ENCODE measurements at regions not wholly inside any gene's neighbourhood (a gene's known extent, or its start where the extent isn't known, plus 50 kb on each side); places are given as distances from the start of the nearest gene placed in this dataset.
"Not testable (repeated sequence)": the region's sequence is repeated elsewhere in the genome, so short reads cannot be mapped to it uniquely, and the experiment has no call there.

- no peak for DNase-seq
These were observed 119.9 kb upstream of the DCC start for GRCh38 chr18:52220062-52220591.

- DNase-seq: no peak
These were observed 117.8 kb upstream of the DCC start for GRCh38 chr18:52222211-52222610.

GRCh38 chr18:52227536-52227935 is 112.5 kb upstream of the DCC start:
- DNase-seq: no peak

GRCh38 chr18:52228166-52228565 is 111.8 kb upstream of the DCC start:
- DNase-seq: no peak

- DNase-seq: no peak
These were observed 103.9 kb upstream of the DCC start for GRCh38 chr18:52236131-52236530.

- DNase-seq: no peak
These were observed 102.4 kb upstream of the DCC start for GRCh38 chr18:52237551-52237950.

GRCh38 chr18:52242711-52243110 is 97.3 kb upstream of the DCC start:
- DNase-seq: no peak

GRCh38 chr18:52244658-52245057 is 95.3 kb upstream of the DCC start:
- no peak for DNase-seq

GRCh38 chr18:52254367-52254766 is 85.6 kb upstream of the DCC start:
- no peak for DNase-seq

- DNase-seq: not testable (repeated sequence)
These were observed 82.6 kb upstream of the DCC start for GRCh38 chr18:52257417-52257816.

GRCh38 chr18:52275817-52276216 is 64.2 kb upstream of the DCC start:
- DNase-seq: no peak

- DNase-seq: no peak
These were observed 62.2 kb upstream of the DCC start for GRCh38 chr18:52277785-52278184.

GRCh38 chr18:52278191-52278590 is 61.8 kb upstream of the DCC start:
- no peak for DNase-seq

GRCh38 chr18:52280702-52281101 is 59.3 kb upstream of the DCC start:
- no peak for DNase-seq

GRCh38 chr18:52283927-52284326 is 56.1 kb upstream of the DCC start:
- DNase-seq: no peak

- no peak for DNase-seq
These were observed 53.3 kb upstream of the DCC start for GRCh38 chr18:52286675-52287074.

GRCh38 chr18:52287151-52287550 is 52.8 kb upstream of the DCC start:
- DNase-seq: no peak

- DNase-seq: no peak
These were observed 51.5 kb upstream of the DCC start for GRCh38 chr18:52288403-52289004.

- no peak for DNase-seq
These were observed 50.6 kb upstream of the DCC start for GRCh38 chr18:52289392-52289791.

All from stimulated activated naive CD4-positive, alpha-beta T cell (primary cell).